ENCODE measurements at regions not wholly inside any gene's neighbourhood (a gene's known extent, or its start where the extent isn't known, plus 50 kb on each side); places are given as distances from the start of the nearest gene placed in this dataset.

DNA sequence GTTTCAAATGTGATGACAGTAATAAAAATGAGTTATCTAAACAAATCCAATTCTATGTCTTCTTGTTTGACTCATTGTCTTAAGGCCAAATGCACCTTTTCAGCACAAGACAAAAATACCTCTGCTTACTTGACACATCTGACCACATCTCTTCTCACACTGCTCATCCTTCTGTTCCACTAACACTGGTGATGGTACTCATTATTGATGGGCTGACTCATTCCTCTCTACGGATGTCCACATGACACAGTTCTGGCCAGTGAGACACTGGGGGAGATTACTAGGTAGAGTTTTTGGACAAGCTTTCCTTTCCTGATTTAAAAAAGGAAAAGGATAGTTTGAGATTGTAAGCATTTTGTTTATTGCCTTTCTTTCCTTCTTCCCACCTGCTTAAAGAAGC, 410.6 kb upstream of the THRB start:
- H3K27ac Mint-ChIP-seq = no peak overlapping the region
- DNase-seq (ENCODE audit: low spot score) (no peak), ATAC-seq (no peak)
- H3K4me1 Mint-ChIP-seq (ENCODE audit: low read depth in 2 of 2) = no peaks in the 10 kb centered on the region
- no peaks in the 10 kb centered on the region for H3K27me3 Mint-ChIP-seq
- no peak overlapping the region for H3K4me3 Mint-ChIP-seq
- H3K9me3 Mint-ChIP-seq = peaks cover 9% of the 10 kb centered on the region
- no peaks in the 10 kb centered on the region for H3K36me3 Mint-ChIP-seq

GRCh38 chr3:24907106-24907505, 412.5 kb upstream of the THRB start:
- Mint-ChIP-seq H3K4me1 (ENCODE audit: low read depth in 2 of 2) (no peaks in the 10 kb centered on the region), H3K36me3 (no peaks in the 10 kb centered on the region), H3K4me3 (no peak overlapping the region), H3K27me3 (no peaks in the 10 kb centered on the region), H3K27ac (no peak overlapping the region), H3K9me3 (peaks cover 9% of the 10 kb centered on the region)
- DNase-seq (ENCODE audit: low spot score) = no peak
- ATAC-seq = no peak

GRCh38 chr3:24911076-24911475, 416.4 kb upstream of the THRB start:
- H3K36me3 Mint-ChIP-seq = no peaks in the 10 kb centered on the region
- no peak overlapping the region for H3K4me3 Mint-ChIP-seq
- peaks cover 6% of the 10 kb centered on the region for H3K9me3 Mint-ChIP-seq
- no peaks in the 10 kb centered on the region for H3K27me3 Mint-ChIP-seq
- H3K4me1 Mint-ChIP-seq (ENCODE audit: low read depth in 2 of 2) = no peaks in the 10 kb centered on the region
- ATAC-seq (no peak), DNase-seq (ENCODE audit: low spot score) (no peak)
- no peak overlapping the region for H3K27ac Mint-ChIP-seq

DNA sequence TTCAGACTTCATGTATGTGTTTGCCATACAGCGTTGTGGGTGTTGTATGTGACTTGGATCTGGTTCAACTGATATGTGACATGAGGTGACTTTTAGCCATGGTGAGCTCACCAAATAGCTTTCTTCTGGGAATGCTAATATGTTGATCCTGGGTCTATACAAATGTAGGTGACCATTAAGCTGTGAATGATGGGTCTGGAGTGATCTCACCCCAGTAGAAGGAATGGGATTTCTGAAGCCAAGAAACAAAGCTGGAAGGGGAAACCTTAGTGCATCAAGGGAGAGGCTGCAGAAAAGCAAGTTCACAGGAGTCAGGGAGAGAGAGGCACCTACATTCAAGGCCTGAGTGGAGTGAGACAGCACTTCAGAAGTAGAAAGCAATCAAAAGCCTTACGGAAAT, 421.0 kb upstream of the THRB start:
- no peaks in the 10 kb centered on the region for H3K4me1 Mint-ChIP-seq (ENCODE audit: low read depth in 2 of 2)
- no peak for DNase-seq (ENCODE audit: low spot score)
- H3K9me3 Mint-ChIP-seq = peaks cover 2% of the 10 kb centered on the region
- H3K27me3 Mint-ChIP-seq = no peaks in the 10 kb centered on the region
- no peak overlapping the region for H3K4me3 Mint-ChIP-seq
- ATAC-seq = no peak
- no peaks in the 10 kb centered on the region for H3K36me3 Mint-ChIP-seq
- H3K27ac Mint-ChIP-seq = no peak overlapping the region

DNA sequence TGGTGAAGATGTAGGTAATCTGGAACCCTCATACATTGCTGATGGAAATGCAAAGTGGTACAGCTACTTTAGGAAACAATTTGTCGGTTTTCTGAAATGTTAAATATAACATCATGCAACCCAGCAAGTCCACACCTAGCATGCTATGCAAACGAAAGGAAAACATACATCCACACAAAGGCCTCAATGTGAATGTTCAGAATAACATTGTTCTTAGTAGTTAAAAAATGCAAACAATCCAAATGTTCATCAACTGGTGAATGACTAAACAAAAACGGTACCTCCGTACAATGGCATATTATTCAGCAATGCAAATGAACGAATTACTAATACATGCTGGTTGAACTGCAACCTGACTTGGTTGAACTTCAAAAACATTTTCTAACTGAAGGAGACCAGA, 423.3 kb upstream of the THRB start:
- peaks cover 5% of the 10 kb centered on the region for H3K9me3 Mint-ChIP-seq
- DNase-seq (ENCODE audit: low spot score) = no peak
- H3K4me3 Mint-ChIP-seq = no peak overlapping the region
- H3K4me1 Mint-ChIP-seq (ENCODE audit: low read depth in 2 of 2) = no peaks in the 10 kb centered on the region
- ATAC-seq = no peak
- no peak overlapping the region for H3K27ac Mint-ChIP-seq
- H3K36me3 Mint-ChIP-seq = no peaks in the 10 kb centered on the region
- no peaks in the 10 kb centered on the region for H3K27me3 Mint-ChIP-seq

DNA sequence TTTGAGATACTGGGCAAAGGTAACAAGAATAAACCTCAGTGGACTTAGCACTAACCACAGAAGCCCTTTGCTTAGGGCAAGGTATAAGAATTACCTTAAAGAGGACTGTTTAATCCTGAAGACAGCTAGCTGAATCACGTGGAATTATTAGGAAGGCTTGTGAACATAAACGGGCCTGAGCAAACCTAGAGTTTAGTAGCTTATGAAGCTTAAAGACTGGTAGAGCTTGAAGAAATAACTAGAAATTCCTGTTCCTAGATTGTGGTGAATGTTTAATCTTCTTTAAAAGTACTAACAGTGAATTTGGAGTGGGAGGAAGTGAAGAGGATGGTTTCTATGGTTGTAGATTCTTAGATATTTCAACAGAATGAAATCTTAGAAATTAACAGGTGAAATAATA, 428.9 kb upstream of the THRB start:
- ATAC-seq = no peak

GRCh38 chr3:24929521-24929920, 434.9 kb upstream of the THRB start:
- no peaks in the 10 kb centered on the region for H3K27me3 Mint-ChIP-seq
- no peaks in the 10 kb centered on the region for H3K4me1 Mint-ChIP-seq (ENCODE audit: low read depth in 2 of 2)
- no peaks in the 10 kb centered on the region for H3K36me3 Mint-ChIP-seq
- H3K4me3 Mint-ChIP-seq = no peak overlapping the region
- no peak overlapping the region for H3K27ac Mint-ChIP-seq
- DNase-seq (ENCODE audit: low spot score) = no peak
- H3K9me3 Mint-ChIP-seq = no peaks in the 10 kb centered on the region
- no peak for ATAC-seq

More for the DNA sequence above, 428.9 kb upstream of the THRB start:
- Mint-ChIP-seq H3K4me3 (no peak overlapping the region), H3K36me3 (no peaks in the 10 kb centered on the region), H3K9me3 (peaks cover 5% of the 10 kb centered on the region), H3K27ac (no peak overlapping the region), H3K4me1 (ENCODE audit: low read depth in 2 of 2) (no peaks in the 10 kb centered on the region), H3K27me3 (no peaks in the 10 kb centered on the region)
- no peak for DNase-seq (ENCODE audit: low spot score)

DNA sequence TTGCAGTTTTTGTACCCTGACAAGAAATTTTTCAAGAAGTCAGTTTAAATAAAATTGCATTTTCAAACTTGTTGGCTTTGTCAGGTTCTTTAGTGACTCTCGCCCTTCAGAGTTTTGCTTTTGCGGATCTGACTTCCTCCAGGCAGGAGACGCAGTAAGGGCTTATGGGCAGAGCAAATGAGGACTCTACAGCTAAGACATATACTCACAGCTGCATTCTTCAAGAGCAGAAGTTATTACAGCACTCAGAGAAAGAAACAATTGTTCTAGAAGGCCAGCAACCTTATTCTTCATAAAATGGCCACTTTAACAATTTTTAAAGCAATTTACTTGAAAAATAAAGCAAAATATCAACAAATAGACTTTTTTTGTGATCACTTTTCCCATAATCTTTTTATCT, 438.8 kb upstream of the THRB start:
- no peak for ATAC-seq
- DNase-seq (ENCODE audit: low spot score) = no peak
- no peaks in the 10 kb centered on the region for H3K36me3 Mint-ChIP-seq
- no peak overlapping the region for H3K4me3 Mint-ChIP-seq
- no peaks in the 10 kb centered on the region for H3K4me1 Mint-ChIP-seq (ENCODE audit: low read depth in 2 of 2)
- no peaks in the 10 kb centered on the region for H3K9me3 Mint-ChIP-seq
- H3K27ac Mint-ChIP-seq = no peak overlapping the region
- no peaks in the 10 kb centered on the region for H3K27me3 Mint-ChIP-seq

DNA sequence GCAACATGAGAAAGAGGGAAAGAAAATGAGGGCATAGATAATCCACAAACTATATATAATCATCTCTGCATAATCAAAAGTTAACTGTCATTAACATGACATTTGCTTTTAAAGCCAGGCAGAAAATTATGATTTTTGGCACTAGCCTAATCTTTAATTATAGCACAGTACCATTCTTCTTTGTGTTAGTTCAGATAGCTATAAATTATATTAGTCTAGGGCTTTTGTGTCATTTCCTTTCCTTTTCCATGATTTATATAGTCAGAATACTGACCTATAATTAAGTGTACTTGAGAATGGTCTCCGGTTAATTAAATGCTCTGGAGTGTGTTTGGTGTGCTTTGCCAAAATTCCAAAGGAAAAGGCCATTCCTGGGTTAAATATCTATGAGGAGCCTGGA, 441.9 kb upstream of the THRB start:
- Mint-ChIP-seq H3K27me3 (no peaks in the 10 kb centered on the region), H3K4me1 (ENCODE audit: low read depth in 2 of 2) (no peaks in the 10 kb centered on the region), H3K27ac (no peak overlapping the region), H3K9me3 (no peaks in the 10 kb centered on the region), H3K36me3 (no peaks in the 10 kb centered on the region), H3K4me3 (no peak overlapping the region)
- DNase-seq (ENCODE audit: low spot score) (no peak), ATAC-seq (no peak)

DNA sequence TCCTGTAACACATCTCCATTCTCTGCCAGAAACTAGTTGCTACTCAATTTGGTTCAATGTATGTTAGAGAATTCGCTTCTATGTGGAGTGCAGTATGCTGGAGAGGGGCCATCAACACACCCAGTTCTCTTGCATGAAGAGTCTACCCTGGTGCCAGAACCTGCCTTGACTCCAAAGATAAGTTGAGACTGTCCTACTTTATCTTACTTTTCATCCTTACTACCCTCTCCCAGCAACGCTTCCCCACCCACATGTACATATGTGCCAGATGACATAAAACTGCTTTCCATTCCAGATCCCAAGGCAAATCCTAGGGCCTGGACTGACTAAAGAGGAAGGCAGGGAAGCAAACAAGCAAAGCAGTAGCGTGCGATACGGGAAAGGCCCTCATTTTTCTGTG, 442.6 kb upstream of the THRB start:
- H3K36me3 Mint-ChIP-seq = no peaks in the 10 kb centered on the region
- no peak overlapping the region for H3K4me3 Mint-ChIP-seq
- H3K4me1 Mint-ChIP-seq (ENCODE audit: low read depth in 2 of 2) = no peaks in the 10 kb centered on the region
- DNase-seq (ENCODE audit: low spot score) (no peak), ATAC-seq (no peak)
- peaks cover 2% of the 10 kb centered on the region for H3K9me3 Mint-ChIP-seq
- H3K27me3 Mint-ChIP-seq = no peaks in the 10 kb centered on the region
- H3K27ac Mint-ChIP-seq = no peak overlapping the region

DNA sequence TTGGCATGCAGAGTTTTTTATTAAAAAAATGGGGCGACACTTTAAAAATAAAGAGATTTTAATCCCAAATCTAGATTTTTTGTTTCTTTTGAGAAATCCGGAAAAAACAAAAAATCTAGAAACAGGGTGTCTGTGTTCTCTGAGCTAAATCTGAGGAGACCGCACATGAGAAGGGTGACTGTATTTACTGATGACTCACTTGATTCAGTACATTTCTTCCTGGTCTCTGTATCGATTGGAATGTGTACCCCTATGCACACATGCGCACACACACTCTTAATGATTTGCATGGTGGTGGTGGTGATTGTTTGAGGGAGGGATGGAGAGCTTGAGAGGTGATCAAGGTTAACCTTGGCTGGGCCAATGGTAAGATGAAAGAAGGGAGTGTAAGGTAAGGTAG, 443.1 kb upstream of the THRB start:
- Mint-ChIP-seq H3K4me3 (no peak overlapping the region), H3K9me3 (peaks cover 2% of the 10 kb centered on the region), H3K36me3 (no peaks in the 10 kb centered on the region), H3K27ac (no peak overlapping the region), H3K4me1 (ENCODE audit: low read depth in 2 of 2) (no peaks in the 10 kb centered on the region), H3K27me3 (no peaks in the 10 kb centered on the region)
- DNase-seq (ENCODE audit: low spot score) (no peak), ATAC-seq (no peak)

- no peaks in the 10 kb centered on the region for H3K36me3 Mint-ChIP-seq
- H3K4me3 Mint-ChIP-seq = no peak overlapping the region
- H3K27me3 Mint-ChIP-seq = no peaks in the 10 kb centered on the region
- peaks cover 2% of the 10 kb centered on the region for H3K9me3 Mint-ChIP-seq
- no peak overlapping the region for H3K27ac Mint-ChIP-seq
- no peak for DNase-seq (ENCODE audit: low spot score)
- no peaks in the 10 kb centered on the region for H3K4me1 Mint-ChIP-seq (ENCODE audit: low read depth in 2 of 2)
- ATAC-seq = no peak
Observed at GRCh38 chr3:24943961-24944360, 449.3 kb upstream of the THRB start.

DNA sequence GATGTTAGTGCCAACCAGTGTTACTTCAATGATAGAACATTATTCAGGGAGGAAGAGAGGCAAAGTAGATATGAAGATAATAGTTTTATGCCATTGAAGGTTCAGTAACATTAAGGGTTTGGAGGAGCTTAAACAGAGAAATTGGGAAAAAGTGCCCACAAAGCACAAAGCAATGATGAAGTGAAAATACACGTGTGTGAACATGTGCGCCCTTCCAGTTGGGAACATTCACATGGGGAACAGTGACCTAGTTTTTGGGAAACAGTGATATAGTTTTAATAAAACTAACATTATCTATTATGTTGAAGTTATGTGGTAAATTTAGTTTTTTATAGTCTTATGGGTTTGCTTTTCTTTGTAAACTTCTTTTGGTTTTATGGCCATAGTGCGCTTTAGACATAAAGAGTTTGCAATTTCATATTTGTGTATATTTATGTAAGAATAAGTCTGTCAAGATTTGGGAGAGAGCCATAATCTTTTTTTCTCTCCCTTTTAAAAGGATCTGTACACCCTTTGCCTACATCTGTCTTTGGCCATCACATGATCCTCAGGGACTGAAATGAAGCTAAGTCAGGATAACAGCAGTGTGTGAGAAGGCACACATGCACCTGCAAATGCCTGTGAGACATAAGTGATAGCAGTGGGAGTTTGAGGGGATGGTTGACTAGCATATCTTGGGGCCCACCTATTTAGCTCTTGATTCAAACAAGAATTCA, 450.3 kb upstream of the THRB start:
- H3K9me3 Mint-ChIP-seq = peaks cover 2% of the 10 kb centered on the region
- H3K36me3 Mint-ChIP-seq = no peaks in the 10 kb centered on the region
- no peak overlapping the region for H3K27ac Mint-ChIP-seq
- ATAC-seq = no peak
- no peak for DNase-seq (ENCODE audit: low spot score)
- no peaks in the 10 kb centered on the region for H3K27me3 Mint-ChIP-seq
- no peak overlapping the region for H3K4me3 Mint-ChIP-seq
- H3K4me1 Mint-ChIP-seq (ENCODE audit: low read depth in 2 of 2) = no peaks in the 10 kb centered on the region

GRCh38 chr3:24945563-24945962, 450.9 kb upstream of the THRB start:
- peaks cover 2% of the 10 kb centered on the region for H3K9me3 Mint-ChIP-seq
- no peak overlapping the region for H3K4me3 Mint-ChIP-seq
- no peaks in the 10 kb centered on the region for H3K36me3 Mint-ChIP-seq
- ATAC-seq (no peak), DNase-seq (ENCODE audit: low spot score) (no peak)
- no peak overlapping the region for H3K27ac Mint-ChIP-seq
- H3K27me3 Mint-ChIP-seq = peaks cover 0 to 5% of the 10 kb centered on the region in 2 donors
- no peaks in the 10 kb centered on the region for H3K4me1 Mint-ChIP-seq (ENCODE audit: low read depth in 2 of 2)

GRCh38 chr3:24947103-24947502, 452.5 kb upstream of the THRB start:
- no peaks in the 10 kb centered on the region for H3K9me3 Mint-ChIP-seq

More at GRCh38 chr3:24947103-24947502, 452.5 kb upstream of the THRB start:
- Mint-ChIP-seq H3K4me3 (no peak overlapping the region), H3K27ac (no peak overlapping the region), H3K27me3 (peaks cover 0 to 8% of the 10 kb centered on the region in 2 donors), H3K4me1 (ENCODE audit: low read depth in 2 of 2) (no peaks in the 10 kb centered on the region), H3K36me3 (no peaks in the 10 kb centered on the region)
- DNase-seq (ENCODE audit: low spot score) = no peak
- ATAC-seq = no peak

Data from natural killer cell treated with Interleukin-12 subunit alpha and Interleukin-12 subunit beta and Interleukin-15 and Interleukin-18, amount 100 ng/mL, for 72 hours (primary cell).